Loucy (cell line): ENCODE measurements at regions not wholly inside any gene's neighbourhood (a gene's known extent, or its start where the extent isn't known, plus 50 kb on each side); places are given as distances from the start of the nearest gene placed in this dataset.

Source experiments
- CTCF ChIP-seq: fragments of 200-600 bp; sonication (generic); conservative IDR thresholded peaks from 2 replicates; pipeline ENCODE4 v1.5.1; 2014; ENCODE audit warnings: mild to moderate bottlenecking, antibody characterized with exemption, low read length
- EZH2phosphoT487 ChIP-seq: fragments of 200-600 bp; IDR thresholded peaks from 2 replicates; pipeline ENCODE4 v1.6.1; 2018; ENCODE audit warnings: antibody characterized with exemption, mild to moderate bottlenecking, moderate library complexity, borderline replicate concordance

- TF ChIP-seq CTCF (no peak), EZH2phosphoT487 (no peak)
These were observed 120.1 kb upstream of the GPM6A start for GRCh38 chr4:175932116-175932515.
